ENCODE measurements at regions not wholly inside any gene's neighbourhood (a gene's known extent, or its start where the extent isn't known, plus 50 kb on each side); places are given as distances from the start of the nearest gene placed in this dataset.

DNA sequence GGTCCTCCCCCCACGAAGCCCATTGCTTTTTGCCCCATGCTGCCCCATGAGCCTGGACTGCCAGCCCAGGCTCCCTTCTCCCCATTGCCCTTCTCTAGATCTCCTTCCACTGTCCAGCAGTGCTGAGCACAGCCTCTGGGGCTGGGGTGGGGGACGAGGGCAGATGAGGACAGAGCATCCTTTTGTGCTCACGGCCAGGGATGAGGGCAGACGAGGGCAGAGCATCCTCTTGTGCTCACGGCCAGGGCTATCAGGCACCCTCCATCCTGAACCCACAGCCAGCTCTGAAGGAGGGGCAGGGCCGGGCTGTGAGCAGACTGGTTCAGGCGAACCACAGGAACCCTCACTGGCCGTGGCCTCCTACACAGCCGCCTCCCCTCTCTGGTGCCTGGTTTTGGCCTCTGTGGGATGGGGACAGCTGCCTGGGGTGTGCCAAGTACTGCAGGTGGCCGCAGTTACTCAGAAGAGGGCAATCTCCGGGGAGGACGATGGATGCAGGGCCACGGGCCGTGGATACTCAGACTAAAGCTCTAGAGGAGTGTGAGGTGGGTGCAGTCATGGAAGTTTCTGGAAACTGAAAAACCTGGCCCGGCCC is 1258.8 kb downstream of the BRD1 start:
- DNase-seq: no peak

DNA sequence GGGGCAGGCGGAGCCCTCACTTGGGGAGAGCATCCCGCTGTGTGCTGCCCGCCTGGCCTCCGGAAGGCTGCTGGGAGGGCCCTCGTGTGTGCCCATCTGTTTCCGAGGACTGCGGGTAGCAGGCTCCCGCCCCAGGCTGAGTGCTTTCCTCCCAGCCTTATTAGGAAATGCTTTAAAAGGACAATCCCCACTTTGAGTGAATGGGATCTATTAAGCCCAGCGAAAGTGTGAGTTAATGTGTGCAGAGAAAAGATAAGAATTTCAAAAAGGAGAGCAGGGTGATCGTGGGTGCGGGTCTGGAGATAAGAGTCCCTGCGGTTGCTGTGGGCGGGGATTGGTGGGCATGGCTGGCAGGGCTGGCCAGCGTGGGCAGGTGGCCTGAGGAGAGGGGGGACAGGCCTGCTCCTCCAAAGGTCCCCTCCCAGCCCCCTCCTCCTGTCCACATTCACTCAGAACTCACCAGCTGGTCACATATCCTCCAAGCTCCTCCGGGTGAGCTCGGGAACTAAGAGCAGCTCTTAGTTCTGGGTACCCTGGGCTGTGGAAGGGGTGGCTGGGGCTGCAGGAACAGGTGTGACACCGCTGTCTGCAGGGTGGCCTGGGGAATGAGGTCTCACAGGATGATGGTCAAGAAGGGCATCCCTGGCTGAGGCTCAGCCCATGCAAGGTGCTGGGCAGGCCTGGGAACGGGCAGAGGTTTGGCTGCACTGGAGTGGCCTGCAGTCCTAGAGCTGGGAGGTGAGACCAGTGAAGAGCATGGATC is 1260.3 kb downstream of the BRD1 start:
- DNase-seq: peak; percentile 16

DNA sequence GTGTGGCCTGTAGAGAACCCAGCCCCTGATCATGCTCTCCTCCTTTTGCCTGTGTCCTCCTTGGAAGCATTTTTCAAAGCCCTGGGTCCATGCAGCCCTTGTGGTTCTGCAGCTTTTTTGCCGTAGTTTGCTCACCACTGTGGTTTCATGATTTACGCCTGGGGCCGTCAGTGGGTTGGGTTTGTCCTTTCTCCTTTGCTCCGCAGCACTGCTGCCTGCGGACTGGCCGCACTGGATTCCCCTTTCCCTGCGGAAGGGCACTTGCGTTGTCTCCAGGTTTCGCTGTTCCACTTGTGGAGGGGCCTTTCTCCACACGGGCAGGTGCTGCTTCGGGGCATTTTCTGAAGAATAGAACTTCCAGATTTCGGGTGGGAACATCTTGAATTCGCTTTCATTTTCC is 1260.9 kb downstream of the BRD1 start:
- DNase-seq: no peak

DNA sequence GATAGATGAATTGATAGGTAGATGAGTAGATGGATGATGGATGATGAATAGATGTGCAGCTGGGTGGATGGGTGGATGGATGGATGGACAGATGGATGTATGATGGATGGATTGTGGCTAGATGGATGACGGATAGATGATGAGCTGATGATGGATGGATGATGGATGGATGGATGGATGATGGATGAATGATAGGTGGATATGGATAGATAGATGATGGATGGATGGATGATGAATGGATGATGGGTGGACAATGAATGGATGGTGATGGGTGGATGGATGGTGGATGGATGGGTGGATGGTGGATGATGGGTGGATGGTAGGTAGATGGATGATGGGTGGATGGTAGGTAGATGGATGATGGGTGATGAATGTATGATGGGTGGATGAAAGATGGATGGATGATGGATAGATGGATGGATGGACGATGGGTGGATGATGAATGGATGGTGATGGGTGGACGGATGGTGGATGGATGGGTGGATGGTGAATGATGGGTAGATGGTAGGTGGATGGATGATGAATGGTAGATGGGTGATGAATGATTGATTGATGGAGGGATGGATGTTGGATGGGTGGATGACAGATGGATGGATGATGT is 1261.7 kb downstream of the BRD1 start:
- no peak for DNase-seq

DNA sequence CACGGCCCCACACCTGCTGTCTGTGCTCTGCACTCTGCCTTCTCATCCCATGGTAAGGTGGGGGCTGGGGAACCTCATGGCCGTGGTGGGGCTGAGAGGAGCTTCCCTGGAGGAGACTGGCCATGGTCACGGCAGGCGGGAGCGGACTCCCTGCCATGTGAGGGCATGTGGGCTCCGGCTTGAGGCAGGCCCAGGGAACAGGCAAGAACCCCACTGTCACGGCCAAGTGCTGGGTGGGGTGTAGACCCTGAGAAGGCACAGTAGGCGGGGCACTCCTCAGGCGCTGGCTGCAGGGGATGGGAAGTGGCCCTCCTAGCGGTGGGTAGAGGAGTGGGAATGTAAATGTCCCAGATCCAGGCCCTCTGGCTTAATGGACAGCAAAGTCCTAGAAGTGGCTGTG is 1262.7 kb downstream of the BRD1 start:
- no peak for DNase-seq

DNA sequence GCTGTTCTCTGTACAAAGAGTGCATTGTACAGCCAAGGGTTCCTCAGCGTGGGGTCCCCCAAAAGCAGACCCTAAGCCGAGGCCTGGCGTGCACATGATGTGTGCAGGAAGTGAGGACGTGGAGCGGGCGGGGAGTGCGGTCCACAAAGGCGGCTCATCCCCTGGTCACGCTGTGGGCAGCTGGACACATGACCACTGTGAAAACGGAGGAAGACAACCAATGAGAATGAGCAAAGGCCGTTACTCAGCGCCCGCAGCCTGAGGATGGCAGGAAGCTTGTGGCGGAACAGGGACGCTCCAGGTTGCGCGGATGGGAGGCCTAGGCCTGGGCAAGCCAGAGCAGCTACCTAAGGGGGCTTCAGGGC is 1263.7 kb downstream of the BRD1 start:
- no peak for DNase-seq

DNA sequence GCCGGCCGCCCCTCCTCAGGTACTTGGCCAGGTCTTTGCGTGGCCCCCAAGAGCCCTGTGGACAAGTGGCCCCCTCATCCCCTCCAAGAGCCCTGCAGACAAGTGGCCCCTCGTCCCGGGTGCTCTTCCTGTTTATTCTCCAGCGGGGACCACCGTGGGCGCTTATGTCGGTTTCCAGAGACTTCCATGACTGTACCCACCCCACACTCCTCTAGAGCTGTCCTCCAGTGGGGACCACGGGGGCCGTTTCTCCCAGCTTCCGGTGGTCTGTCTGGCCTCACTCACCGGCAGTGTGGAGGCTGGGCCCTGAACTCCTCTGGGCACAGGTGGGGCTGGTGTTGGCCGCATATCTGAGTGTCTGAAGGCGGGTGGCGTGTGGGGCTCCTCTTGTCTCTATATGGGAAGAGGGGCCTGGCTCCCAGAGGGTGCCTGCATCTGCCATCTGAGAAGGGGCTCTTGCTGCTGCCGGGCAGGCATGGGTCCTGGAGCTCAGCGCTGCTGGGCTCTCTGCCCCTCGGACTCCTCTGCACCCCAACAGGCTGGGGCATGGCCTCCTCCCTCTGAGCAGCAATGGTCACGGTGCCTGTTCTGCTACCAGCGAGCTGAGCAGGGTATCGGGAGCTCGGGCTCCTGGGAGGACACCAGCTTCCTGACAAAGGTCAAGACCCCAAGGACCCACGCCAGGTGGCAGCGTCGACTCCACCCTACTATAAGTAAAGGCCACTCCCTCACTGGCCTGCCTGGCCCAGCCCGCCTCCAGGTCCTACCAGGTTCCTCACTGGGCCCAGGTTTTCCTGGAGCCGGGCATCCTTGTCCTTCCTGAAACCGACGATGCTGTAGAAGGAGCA is 1264.3 kb downstream of the BRD1 start:
- DNase-seq: no peak

DNA sequence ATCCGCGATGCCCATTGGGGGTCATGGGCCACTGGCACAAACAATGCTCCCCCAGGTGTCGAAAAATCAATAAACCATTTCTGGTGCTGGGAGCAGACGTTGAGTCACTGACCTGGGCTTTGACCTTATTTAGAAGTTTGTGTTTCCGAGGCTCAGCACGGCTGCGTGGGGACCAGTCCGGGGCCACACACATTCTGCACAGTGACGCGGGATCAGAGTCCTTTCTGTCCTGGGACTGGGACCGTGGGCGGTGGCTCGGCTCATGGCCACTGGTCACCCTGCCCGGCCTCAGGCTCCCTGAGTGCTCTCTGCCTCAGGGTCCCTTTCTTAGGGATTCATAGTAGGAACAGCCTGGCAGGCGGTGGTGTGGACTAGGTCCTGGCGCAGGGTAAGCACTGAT is 1266.0 kb downstream of the BRD1 start:
- DNase-seq: no peak

DNA sequence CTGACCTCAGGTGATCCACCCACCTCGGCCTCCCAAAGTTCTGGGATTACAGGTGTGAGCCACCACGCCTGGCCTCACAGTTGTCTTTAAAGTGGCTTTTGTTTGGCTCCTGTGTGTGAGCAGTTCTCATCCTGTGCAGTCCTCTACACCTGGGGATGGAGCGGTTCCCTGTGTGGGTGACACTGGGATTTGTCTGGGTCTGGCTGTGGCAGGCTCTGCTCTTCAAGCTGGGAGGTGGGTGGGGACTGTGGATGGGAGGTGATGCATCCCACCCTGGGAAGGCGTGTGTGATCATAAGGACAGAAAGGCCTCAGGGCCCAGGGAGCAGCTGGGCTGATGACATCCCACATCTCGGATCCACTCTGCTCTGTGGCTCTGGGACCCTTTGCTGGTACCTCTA is 1266.8 kb downstream of the BRD1 start:
- no peak for DNase-seq

DNA sequence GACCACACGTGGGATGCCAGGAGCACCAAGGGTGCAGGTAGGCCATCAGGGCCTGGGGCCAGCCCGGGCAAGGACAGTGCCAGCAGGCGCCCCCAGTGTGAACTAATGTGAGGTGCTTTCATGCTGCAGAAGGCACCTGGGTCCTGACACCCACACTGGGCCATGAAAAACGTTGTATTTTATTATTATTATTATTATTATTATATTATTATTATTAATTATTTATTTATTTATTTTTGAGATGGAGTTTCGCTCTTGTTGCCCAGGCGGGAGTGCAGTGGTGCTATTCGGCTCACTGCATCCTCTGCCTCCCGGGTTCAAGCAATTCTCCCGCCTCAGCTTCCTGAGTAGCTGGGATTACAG is 1267.3 kb downstream of the BRD1 start:
- DNase-seq: no peak

DNA sequence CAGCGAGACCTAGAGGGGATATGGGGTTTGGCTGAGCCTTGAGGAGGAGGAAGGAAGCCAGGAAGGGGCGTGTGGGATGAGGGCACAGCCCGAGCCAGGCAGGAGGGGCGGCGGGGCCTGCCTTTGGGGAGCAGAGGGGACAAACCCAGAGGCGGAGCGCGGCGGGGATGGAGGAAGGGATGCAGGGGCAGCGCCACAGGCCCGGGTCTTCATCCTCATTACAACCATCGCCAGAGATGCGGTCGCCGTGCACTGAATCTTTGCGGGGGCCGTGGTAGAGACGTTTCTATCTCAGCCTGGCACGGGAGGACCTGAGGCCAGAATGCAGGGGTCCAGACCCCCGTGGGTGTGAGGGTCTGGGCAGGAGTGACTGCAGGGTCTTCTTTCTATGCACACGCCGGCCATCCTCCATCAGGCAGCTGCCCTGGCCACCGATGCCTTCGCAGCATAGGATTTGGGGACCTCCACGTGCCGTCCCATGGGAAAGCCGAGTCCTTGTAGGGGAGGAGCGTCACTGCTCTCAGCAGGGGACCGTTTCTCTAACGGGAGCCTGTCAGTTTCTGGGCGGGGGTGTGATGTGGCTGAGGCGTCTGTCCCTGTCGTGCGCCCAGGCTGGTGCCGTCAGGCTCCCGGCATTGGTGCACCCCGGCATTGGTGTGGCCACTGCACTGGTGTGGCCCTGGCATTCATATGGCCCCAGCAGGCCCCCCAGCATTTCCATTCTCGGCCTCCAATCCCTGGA is 1267.9 kb downstream of the BRD1 start:
- DNase-seq: no peak

DNA sequence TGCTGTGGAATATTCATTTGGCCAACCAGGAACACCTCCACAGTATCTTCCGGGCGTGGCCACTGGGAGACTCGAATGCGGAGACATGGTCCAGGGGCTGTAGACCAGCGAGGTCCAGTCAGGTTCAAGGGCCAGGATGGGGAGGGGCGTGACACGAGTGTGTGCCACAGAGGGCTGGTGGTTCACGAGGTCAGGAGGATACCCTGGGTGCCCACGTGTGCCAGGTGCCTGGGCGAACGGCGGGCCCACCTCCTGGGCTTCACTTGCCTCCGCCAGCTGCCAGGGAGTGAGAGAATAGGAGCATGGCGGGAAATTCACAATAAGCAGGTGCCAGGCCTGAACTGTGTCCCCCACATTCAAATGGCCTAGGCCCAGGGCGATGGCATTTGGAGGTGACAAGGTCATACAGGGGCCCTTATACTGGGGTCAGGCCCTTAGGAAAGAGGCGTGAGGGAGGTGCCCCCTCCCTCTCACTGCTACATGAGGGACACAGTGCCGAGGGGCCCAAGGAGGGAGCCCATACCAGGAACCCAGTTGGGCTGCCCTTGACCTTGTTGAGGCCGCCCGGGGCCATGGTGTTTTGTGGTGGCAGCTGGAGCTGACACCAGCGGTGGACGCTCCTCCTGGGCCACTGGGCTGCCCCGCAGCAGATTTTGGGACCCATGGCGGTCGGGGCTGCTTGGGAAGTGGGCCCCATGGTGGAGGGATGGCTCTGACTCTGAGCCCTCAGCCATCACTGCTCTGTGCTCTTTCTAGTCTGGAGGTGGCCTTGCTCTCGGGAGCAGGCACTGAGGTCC is 1268.9 kb downstream of the BRD1 start:
- no peak for DNase-seq

DNA sequence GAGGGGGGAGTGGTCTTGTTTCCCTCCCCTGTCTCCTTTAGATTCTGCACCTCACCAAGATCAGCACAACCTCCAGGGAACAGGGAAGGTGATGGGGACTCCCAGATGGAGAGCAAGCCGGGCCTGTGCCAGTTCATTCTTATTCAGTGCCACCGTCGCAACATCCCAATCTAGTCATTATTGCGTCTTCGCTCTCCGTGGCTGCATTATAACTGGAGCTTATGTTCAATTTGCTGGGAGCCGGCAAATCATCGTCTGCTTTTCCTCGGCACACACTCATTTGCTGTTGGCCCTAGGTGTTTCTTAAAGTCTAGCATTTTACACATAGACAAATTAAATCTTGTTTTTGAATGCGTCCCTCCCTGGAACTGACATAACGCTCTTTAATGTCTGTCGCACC is 1269.7 kb downstream of the BRD1 start:
- DNase-seq: no peak

DNA sequence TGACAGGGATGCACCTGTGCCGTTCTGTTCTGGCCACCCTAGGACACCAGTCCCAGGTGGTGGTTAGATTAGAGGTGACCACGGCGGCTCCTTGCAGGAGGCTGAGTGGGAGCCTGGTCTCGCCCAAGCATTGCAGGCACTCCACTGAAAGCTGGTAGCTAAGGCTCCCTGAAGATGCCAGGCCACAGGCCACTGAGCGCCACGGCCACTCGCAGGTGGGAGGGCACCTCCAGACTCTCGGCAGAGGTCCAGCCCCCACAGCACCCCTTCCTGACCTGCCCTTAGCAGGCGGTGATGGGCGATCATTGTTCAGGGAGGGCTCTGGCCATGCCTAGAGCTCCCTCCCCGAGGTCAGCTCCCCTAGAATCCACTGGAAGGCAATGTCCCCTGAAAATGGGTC is 1270.2 kb downstream of the BRD1 start:
- no peak for DNase-seq

DNA sequence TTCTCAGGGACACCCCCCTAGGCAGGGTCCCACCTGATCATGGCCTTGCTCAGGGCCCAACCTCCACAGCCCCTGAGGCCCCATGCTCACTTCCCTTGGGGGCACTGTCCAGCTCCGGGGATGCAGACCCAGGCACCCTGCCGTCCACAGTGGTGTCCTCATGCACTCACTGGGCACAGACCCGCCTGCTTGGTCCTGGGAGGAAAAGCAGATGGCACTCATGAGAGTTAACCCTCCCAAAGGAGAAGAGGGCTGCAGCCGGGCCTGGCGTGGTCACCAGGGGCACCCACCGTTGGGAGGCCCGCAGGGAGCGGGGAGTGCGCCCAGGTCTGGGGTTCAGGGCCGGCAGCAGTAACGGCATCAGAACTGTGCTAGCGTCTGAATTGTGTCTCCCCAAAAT is 1270.9 kb downstream of the BRD1 start:
- no peak for DNase-seq

DNA sequence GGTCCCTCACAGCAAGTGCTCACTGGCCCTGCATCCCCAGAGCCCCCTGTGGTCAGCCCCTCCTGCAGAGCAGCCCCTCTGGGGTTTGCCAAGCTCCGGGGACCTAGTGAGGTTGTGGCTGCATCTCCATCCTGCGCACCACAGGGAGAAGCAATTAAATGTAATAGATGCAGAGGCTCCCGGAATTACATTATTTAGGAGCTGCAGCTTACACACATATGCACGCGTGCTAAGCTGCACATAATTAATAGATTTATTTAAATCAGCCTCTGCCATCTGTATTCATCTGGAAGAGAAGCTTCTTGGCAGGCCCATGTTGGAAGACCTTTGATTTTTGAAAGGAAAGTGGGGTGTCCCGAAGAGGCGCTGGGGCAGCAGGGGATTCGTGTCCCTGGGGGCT is 1271.5 kb downstream of the BRD1 start:
- no peak for DNase-seq

DNA sequence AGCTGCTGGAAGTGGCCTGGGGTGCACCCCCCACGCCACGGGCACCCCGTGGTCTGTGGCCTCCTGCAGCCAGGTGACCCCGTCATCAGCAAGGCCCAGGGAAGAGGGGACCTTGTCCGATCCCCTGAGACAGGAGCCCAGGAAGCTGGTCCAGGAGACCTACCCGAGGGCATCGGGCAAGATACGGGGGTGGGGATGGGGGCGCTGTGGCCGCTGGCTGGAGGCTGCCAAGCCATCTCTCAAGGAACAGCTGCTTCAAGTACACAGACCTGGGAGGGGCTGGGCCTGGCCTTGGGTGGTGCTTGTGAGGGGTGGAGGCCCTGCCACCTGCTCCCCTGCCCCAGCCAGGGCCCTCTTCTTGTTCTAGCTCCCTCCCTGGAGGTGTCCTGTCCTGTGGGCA is 1272.1 kb downstream of the BRD1 start:
- no peak for DNase-seq

DNA sequence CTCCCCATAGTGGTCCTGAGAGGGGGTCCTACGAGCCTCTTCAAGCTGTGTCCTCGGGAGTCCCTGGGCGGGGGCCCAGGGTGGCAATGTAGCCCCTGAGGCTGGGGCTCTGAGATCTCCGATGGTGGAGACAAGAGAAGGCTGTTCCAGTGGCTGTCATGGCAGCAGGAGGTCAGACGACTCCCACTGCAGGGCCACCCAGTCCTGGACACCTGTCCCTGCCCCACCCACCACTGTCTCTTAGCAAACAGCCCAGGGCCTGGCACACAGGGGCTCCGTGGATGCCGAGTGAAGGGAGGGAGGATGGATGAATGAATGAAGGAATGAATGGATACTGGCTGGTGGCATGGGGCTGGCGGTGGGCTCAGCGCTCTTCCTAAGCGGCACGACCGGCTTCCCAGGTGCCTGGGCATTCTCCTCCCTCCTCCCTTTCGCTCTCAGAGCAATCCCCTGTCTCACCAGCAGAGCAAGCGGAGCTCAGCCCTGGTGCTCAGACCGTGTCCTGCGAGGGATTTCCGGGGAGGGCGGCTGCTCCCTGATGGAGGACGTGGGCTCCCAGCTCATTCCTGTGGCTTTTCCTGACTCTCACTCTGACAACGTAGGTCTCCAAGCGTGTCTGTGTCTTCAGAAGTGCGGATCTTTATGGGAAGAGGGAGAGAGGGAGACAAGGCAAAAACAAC is 1272.6 kb downstream of the BRD1 start:
- DNase-seq: no peak

DNA sequence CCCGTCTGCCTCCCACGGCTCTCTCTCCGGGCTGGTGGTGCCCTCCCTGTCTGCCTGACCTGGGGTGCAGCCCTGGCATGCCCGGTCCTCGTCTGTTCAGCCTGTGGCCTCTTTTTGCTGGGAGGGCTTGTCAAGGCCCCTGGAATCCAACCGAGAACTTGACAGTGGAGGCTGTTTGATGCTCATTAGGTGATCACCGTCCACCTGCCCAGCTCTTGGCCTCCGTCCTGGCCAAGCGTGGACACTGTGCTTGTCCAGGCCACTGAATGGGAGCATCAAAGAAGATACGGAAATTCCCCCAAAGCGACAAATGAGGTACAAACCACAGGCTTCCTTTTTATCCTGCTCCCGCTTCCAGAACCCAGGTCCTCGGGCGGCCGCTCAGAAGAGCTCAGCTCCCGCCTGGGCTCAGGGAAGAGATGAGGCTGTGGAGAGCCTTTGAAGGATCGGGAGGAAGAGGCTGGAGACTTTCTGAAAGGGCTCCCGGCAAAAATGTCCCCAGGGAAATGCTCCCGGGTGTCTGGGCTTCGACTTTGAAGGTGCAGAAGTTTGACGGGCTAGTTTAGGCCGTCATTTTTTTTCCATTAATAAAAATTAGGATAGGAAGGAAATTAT is 1273.9 kb downstream of the BRD1 start:
- no peak for DNase-seq

DNA sequence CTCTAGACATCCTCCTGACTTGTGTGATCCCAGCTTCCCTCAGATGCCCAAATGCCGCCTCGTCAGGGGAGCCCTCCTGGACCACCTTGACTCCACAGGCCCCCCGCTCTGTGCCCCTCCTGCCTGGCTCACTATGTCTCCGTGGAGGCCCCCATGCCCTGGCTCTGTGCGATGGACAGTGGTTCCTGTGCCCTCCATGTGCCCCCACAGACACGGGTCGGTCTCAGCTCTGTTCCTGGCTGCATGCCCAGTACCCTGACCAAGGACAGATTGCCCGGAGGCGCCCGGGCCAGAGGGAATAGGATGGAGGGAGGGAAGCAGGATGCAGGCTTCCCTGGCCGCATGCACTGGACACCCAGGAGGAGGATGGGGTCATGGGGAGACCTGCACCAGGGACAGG is 1274.6 kb downstream of the BRD1 start:
- no peak for DNase-seq

DNA sequence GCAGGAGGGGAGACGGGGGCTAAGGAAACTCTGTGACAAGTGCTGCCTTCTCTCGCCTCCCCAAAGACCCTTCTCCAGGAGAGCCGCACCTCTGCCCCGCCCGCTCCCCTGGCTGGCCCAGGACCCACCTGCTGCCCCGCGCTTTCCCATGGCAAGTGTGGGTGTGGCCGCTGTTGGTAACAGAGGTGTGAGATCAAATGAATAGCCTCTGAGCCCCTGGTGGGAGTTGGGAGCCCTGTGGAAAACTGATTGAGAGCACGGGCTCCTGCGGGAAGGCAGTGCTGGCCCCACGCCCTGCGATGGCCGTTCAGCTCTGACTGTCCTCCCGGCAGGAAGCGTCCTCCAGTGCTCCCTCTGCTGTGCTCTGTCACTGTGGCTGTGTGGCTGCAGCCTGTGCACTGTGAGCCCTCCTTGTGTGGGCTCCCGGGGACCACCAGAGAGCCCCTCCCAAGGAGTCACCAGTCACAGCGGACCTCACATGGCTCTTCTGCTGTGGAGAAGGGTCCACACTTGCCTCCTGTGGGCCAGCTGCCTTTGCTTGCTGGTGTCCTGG is 1275.9 kb downstream of the BRD1 start:
- no peak for DNase-seq

Data from NCI-H345 (cell line).